Upper lobe of left lung (tissue), 4 donors: ENCODE measurements at regions not wholly inside any gene's neighbourhood (a gene's known extent, or its start where the extent isn't known, plus 50 kb on each side); places are given as distances from the start of the nearest gene placed in this dataset.

Experiments
- POLR2AphosphoS5 ChIP-seq, 2 donors: sonication (generic); formaldehyde crosslinking; IDR thresholded peaks; one replicate each; pipeline ENCODE4 v1.5.1; 2017; ENCODE audit warnings: antibody characterized with exemption in 2 of 2
- TF ChIP-seq, protein P1 (sequence below), 6 experiments: fragments of 450-650 bp in 4 of 6; fragments of 200-600 bp in 2 of 6; sonication (generic) in 2 of 6; IDR thresholded peaks; one replicate each; pipeline ENCODE4 v1.5.1; 2016 to 2019; ENCODE audit warnings: antibody characterized with exemption in 6 of 6

DNA sequence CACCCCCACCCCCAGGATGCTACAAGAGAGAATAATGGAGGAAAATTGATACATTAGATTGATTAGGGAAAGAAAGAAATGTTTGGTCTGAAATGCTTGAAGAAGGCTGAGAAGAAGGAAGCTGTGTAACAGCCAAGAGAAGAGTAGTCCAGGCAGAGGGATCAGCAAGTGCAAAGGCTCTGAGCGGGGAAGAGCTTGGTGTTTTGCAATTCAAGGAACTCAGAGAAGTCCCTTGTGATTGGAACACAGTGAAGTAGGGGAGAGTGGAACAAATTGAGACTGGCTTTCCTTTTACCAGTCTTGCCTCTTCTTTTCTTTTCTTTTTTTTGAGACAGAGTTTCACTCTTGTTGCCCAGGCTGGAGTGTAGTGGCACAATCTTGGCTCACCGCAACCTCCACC lies 76.6 kb upstream of the CHD6 start:
- TF ChIP-seq, protein P1, sequence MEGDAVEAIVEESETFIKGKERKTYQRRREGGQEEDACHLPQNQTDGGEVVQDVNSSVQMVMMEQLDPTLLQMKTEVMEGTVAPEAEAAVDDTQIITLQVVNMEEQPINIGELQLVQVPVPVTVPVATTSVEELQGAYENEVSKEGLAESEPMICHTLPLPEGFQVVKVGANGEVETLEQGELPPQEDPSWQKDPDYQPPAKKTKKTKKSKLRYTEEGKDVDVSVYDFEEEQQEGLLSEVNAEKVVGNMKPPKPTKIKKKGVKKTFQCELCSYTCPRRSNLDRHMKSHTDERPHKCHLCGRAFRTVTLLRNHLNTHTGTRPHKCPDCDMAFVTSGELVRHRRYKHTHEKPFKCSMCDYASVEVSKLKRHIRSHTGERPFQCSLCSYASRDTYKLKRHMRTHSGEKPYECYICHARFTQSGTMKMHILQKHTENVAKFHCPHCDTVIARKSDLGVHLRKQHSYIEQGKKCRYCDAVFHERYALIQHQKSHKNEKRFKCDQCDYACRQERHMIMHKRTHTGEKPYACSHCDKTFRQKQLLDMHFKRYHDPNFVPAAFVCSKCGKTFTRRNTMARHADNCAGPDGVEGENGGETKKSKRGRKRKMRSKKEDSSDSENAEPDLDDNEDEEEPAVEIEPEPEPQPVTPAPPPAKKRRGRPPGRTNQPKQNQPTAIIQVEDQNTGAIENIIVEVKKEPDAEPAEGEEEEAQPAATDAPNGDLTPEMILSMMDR (IDR thresholded peaks at IDR 0.05), result no peak
- no peak for TF ChIP-seq POLR2AphosphoS5 (IDR thresholded peaks at IDR 0.05)
